Kidney (tissue), 13 donors: ENCODE measurements at regions not wholly inside any gene's neighbourhood (a gene's known extent, or its start where the extent isn't known, plus 50 kb on each side); places are given as distances from the start of the nearest gene placed in this dataset.

ENCODE experiments used
- DNase-seq, 5 donors: peaks; one replicate each; pipeline ENCODE4 v3.0.0-alpha.2; 2013 to 2020
- FAIRE-seq: peaks from 2 replicates; lab custom pipeline; 2012; peaks lifted over from hg19 to GRCh38; lab: Jason Lieb, UNC
- H3K27ac ChIP-seq, 2 donors: one replicate each; pipeline ENCODE4 v1.7.0; 2013; ENCODE audit warnings: low read depth in 2 of 2, low read length in 2 of 2, inconsistent platforms in 1 of 2
- H3K27me3 ChIP-seq: one replicate; pipeline ENCODE4 v1.7.1; 2013; ENCODE audit warnings: low read length, inconsistent platforms; ENCODE audit not compliant: control insufficient read depth, insufficient read depth
- H3K36me3 ChIP-seq, 3 donors: one replicate each; pipeline versions ENCODE4 v1.7.0 to v1.7.1; 2013; ENCODE audit warnings: low read length in 3 of 3, control low read depth in 1 of 3, inconsistent platforms in 1 of 3; ENCODE audit not compliant: insufficient read depth in 3 of 3, control insufficient read depth in 2 of 3
- H3K4me1 ChIP-seq, 3 donors: one replicate each; pipeline versions ENCODE4 v1.7.0 to v1.7.1; 2013; ENCODE audit warnings: low read length in 3 of 3, inconsistent platforms in 1 of 3, low read depth in 1 of 3; ENCODE audit not compliant: control insufficient read depth in 2 of 3, insufficient read depth in 2 of 3
- H3K4me3 ChIP-seq, 3 donors: one replicate each; pipeline versions ENCODE4 v1.7.0 to v1.8.1; 2013; ENCODE audit warnings: low read length in 3 of 3, control low read depth in 1 of 3, inconsistent platforms in 1 of 3
- H3K9ac ChIP-seq, 3 donors: one replicate each; pipeline versions ENCODE4 v1.7.0 to v1.7.1; 2013; ENCODE audit warnings: low read length in 3 of 3, control low read depth in 1 of 3, inconsistent platforms in 1 of 3
- H3K9me3 ChIP-seq, 3 donors: one replicate each; pipeline versions ENCODE4 v1.7.0 to v1.7.1; 2013; ENCODE audit warnings: low read length in 3 of 3, control low read depth in 1 of 3, inconsistent platforms in 1 of 3; ENCODE audit not compliant: control insufficient read depth in 2 of 3, insufficient read depth in 1 of 3
- CTCF ChIP-seq: IDR thresholded peaks from 3 replicates; pipeline ENCODE4 v1.5.1; 2012; ENCODE audit warnings: mild to moderate bottlenecking, moderate library complexity, borderline replicate concordance; ENCODE audit not compliant: insufficient read depth; ENCODE audit errors: extremely low read depth
- intact Hi-C: fragments of 100-400 bp; cut with DNase I; formaldehyde crosslinking; loops from one replicate; pipeline ENCODE4 v1.11.1; 2022
- donor health status: control.
- donor health status: control.
- donor health status: control.
- donor health status: control.
- donor health status: control.
- donor health status: DM: yes; HTN: yes; CAD: no.
- donor health status: Normal renal cell carcinoma (clear cell type).

DNA sequence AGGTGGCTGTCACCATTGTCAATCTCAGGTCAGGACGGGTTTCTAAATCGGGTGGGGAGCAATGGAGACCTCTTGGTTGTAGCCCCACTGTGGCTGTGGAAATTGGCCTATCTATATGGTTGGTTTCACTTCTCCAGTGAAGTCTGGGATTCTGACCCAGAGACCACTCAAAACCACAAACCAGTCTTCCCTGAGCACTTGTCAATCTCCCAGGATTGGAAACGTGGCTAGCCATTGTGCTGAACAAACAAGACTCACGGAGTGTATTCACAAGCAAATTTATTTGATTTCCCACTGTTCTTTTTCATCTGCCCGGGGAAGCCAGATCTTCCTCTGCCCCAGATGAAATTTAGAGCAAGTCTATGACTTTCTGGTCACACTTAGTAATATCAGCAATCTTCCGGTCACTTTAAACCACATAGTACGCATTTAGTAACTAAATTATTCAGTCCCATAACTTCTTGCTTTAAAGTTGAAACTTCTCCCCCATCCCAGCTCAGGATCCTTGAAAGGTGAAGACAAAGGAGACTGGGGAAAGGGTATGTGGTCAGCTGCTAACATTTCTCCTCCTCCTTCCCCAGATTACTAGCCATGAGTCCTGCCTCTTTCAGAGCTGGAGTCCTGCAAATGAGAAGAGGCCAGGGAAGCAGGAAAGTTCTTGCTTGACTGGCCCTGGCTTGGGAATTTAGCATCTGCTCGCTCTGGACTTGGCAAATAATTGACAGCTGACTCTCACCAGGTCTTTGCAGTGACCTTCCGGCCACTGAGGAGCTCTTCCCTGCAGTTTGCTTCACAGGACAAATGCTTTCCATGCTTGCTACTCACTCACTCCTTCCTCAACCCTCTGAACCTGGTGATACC, 123.2 kb upstream of the MAX start:
- no peak for TF ChIP-seq CTCF
- Histone ChIP-seq H3K36me3 (no peaks in the 10 kb centered on the region), H3K9ac (no peak overlapping the region), H3K4me3 (no peak overlapping the region), H3K9me3 (no peaks in the 10 kb centered on the region), H3K27ac (peak overlapping the region in 1 of 2 donors; percentile 27), H3K4me1 (peaks cover 0 to 27% (median 5%) of the 10 kb centered on the region in 3 donors), H3K27me3 (no peaks in the 10 kb centered on the region)
- intact Hi-C loops, result no loop called here
- DNase-seq, result peak in 3 of 5 donors; percentile 39 to 65 (median 54)
- no peak for FAIRE-seq

- intact Hi-C loops, result no loop called here
- H3K36me3 ChIP-seq, result no peaks in the 10 kb centered on the region
- H3K27me3 ChIP-seq, result no peaks in the 10 kb centered on the region
- H3K9ac ChIP-seq, result no peak overlapping the region
- FAIRE-seq (no peak), DNase-seq (no peak)
- H3K9me3 ChIP-seq, result no peaks in the 10 kb centered on the region
- H3K4me3 ChIP-seq, result no peak overlapping the region
- TF ChIP-seq CTCF, result no peak
- H3K27ac ChIP-seq, result no peak overlapping the region
- H3K4me1 ChIP-seq, result peaks cover 0 to 27% (median 7%) of the 10 kb centered on the region in 3 donors
Measured at GRCh38 chr14:65226824-65227604, 124.7 kb upstream of the MAX start.

- Histone ChIP-seq H3K36me3 (no peaks in the 10 kb centered on the region), H3K4me3 (no peak overlapping the region), H3K9me3 (no peaks in the 10 kb centered on the region), H3K4me1 (peaks cover 0 to 27% (median 7%) of the 10 kb centered on the region in 3 donors), H3K27me3 (no peaks in the 10 kb centered on the region), H3K9ac (no peak overlapping the region), H3K27ac (no peak overlapping the region)
- no peak for DNase-seq
- FAIRE-seq, result no peak
- intact Hi-C loops, result no loop called here
- TF ChIP-seq CTCF, result no peak
Measured at GRCh38 chr14:65228436-65228835, 126.1 kb upstream of the MAX start.
